Neuronal stem cell (in vitro differentiated cells): ENCODE measurements at regions not wholly inside any gene's neighbourhood (a gene's known extent, or its start where the extent isn't known, plus 50 kb on each side); places are given as distances from the start of the nearest gene placed in this dataset.

ENCODE experiments used
- DNase-seq: peaks from one replicate; pipeline ENCODE4 v3.0.0-alpha.2; 2013; ENCODE audit warnings: low spot score
- H2AFZ ChIP-seq: one replicate; pipeline ENCODE4 v1.6.1; 2013; ENCODE audit warnings: mild to moderate bottlenecking, low read length, inconsistent platforms
- H2AK5ac ChIP-seq: 2 replicates; pipeline ENCODE4 v1.6.1; 2013; ENCODE audit warnings: low read depth, mild to moderate bottlenecking, inconsistent platforms, low read length, moderate library complexity, mixed read lengths
- H2BK120ac ChIP-seq: 2 replicates; pipeline ENCODE4 v1.6.1; 2013; ENCODE audit warnings: low read depth, mild to moderate bottlenecking, inconsistent platforms, low read length, moderate library complexity, mixed read lengths
- H2BK12ac ChIP-seq: one replicate; pipeline ENCODE4 v1.6.1; 2013; ENCODE audit warnings: low read length, inconsistent platforms
- H2BK15ac ChIP-seq: 2 replicates; pipeline ENCODE4 v1.6.1; 2013; ENCODE audit warnings: mild to moderate bottlenecking, low read length, inconsistent platforms, mixed read lengths
- H2BK5ac ChIP-seq: one replicate; pipeline ENCODE4 v1.6.1; 2013; ENCODE audit warnings: inconsistent platforms, mild to moderate bottlenecking, low read length, moderate library complexity
- H3K14ac ChIP-seq: one replicate; pipeline ENCODE4 v1.6.1; 2013; ENCODE audit warnings: low read length, inconsistent platforms
- H3K18ac ChIP-seq: 2 replicates; pipeline ENCODE4 v1.6.1; 2013; ENCODE audit warnings: low read length, inconsistent platforms
- H3K23ac ChIP-seq: 2 replicates; pipeline ENCODE4 v1.6.1; 2013; ENCODE audit warnings: low read depth, mild to moderate bottlenecking, mixed read lengths, low read length, inconsistent platforms; ENCODE audit not compliant: poor library complexity
- H3K27ac ChIP-seq: replicated peaks from 3 replicates; pipeline ENCODE4 v1.5.1; 2013; ENCODE audit warnings: low read length, inconsistent platforms
- H3K27me3 ChIP-seq, 3 experiments: 2 replicates each; pipeline ENCODE4 v1.6.1; 2013; ENCODE audit warnings: low read length in 3 of 3, mild to moderate bottlenecking in 2 of 3, inconsistent platforms in 1 of 3, low read depth in 1 of 3, mixed read lengths in 1 of 3, moderate library complexity in 1 of 3; ENCODE audit not compliant: control insufficient read depth in 3 of 3, insufficient read depth in 3 of 3
- H3K36me3 ChIP-seq, 2 donors: replicated peaks in 1 of 2; 2 replicates each; pipeline ENCODE4 v1.6.1; 2013; ENCODE audit warnings: low read length in 2 of 2; ENCODE audit not compliant: control insufficient read depth in 2 of 2, insufficient read depth in 2 of 2
- H3K4ac ChIP-seq: 2 replicates; pipeline ENCODE4 v1.6.1; 2013; ENCODE audit warnings: inconsistent platforms, mild to moderate bottlenecking, low read length, moderate library complexity
- H3K4me1 ChIP-seq, 2 donors: 1 replicate in 1 of 2; 2 replicates in 1 of 2; pipeline ENCODE4 v1.6.1; 2013; ENCODE audit warnings: low read length in 2 of 2, low read depth in 1 of 2; ENCODE audit not compliant: control insufficient read depth in 2 of 2, insufficient read depth in 1 of 2
- H3K4me2 ChIP-seq: one replicate; pipeline ENCODE4 v1.6.1; 2013; ENCODE audit warnings: mild to moderate bottlenecking, low read length, inconsistent platforms; ENCODE audit not compliant: insufficient read depth, poor library complexity, severe bottlenecking
- H3K4me3 ChIP-seq, 2 donors: 2 replicates each; pipeline ENCODE4 v1.5.1; 2013; ENCODE audit warnings: low read length in 2 of 2, mild to moderate bottlenecking in 2 of 2, inconsistent platforms in 1 of 2, moderate library complexity in 1 of 2
- H3K79me1 ChIP-seq: one replicate; pipeline ENCODE4 v1.6.1; 2013; ENCODE audit warnings: low read depth, mild to moderate bottlenecking, inconsistent platforms, low read length, moderate library complexity
- H3K9ac ChIP-seq: one replicate; pipeline ENCODE4 v1.6.1; 2013; ENCODE audit warnings: mild to moderate bottlenecking, low read depth, low read length, inconsistent platforms; ENCODE audit not compliant: poor library complexity
- H3K9me3 ChIP-seq, 2 donors: replicated peaks in 1 of 2; 2 replicates each; pipeline versions ENCODE3 to v1.6.1; 2013; ENCODE audit warnings: low read length in 2 of 2, mild to moderate bottlenecking in 2 of 2, inconsistent platforms in 1 of 2, low read depth in 1 of 2, mixed read lengths in 1 of 2, moderate library complexity in 1 of 2; ENCODE audit not compliant: control insufficient read depth in 2 of 2, insufficient read depth in 1 of 2
- H4K8ac ChIP-seq: one replicate; pipeline ENCODE4 v1.6.1; 2013; ENCODE audit warnings: low read depth, mild to moderate bottlenecking, inconsistent platforms, low read length, moderate library complexity
- H4K91ac ChIP-seq: one replicate; pipeline ENCODE4 v1.6.1; 2013; ENCODE audit warnings: low read length, low read depth, mild to moderate bottlenecking, inconsistent platforms; ENCODE audit not compliant: poor library complexity
- WGBS, 2 donors: extraction: QIAGEN DNeasy Blood & Tissue Kit; methylation state at CpG; one replicate each; pipeline ENCODE4 v1.1.7; 2013; ENCODE audit warnings: missing lambda C conversion rate in 2 of 2, mixed read lengths in 1 of 2; ENCODE audit not compliant: insufficient read length in 2 of 2, insufficient replicate concordance in 1 of 2; ENCODE audit errors: extremely low coverage in 2 of 2; 5-methylcytosine and 5-hydroxymethylcytosine counted together

GRCh38 chr4:56215141-56215783 lies 172.0 kb downstream of the AASDH start:
- WGBS, 2 donors = no CpG with 5 or more reads among the region's 4 CpGs
- no peak overlapping the region for H3K27ac ChIP-seq

GRCh38 chr4:56213543-56213942 lies 173.7 kb downstream of the AASDH start:
- no peak overlapping the region for H4K8ac ChIP-seq

More at GRCh38 chr4:56215141-56215783, 172.0 kb downstream of the AASDH start:
- peaks cover 5 to 12% of the 10 kb centered on the region in 2 donors for H3K9me3 ChIP-seq
- H4K8ac ChIP-seq = no peak overlapping the region
- H3K4me3 ChIP-seq = no peak overlapping the region
- H3K4me2 ChIP-seq = no peak overlapping the region
- no peaks in the 10 kb centered on the region for H3K36me3 ChIP-seq
- no peak overlapping the region for H3K4ac ChIP-seq
- no peak for DNase-seq
- peaks cover 0 to 2% (median 0%) of the 10 kb centered on the region in 3 experiments for H3K27me3 ChIP-seq
- H2AK5ac ChIP-seq = no peak overlapping the region
- peaks cover 3 to 6% of the 10 kb centered on the region in 2 donors for H3K4me1 ChIP-seq
- no peak overlapping the region for H2AFZ ChIP-seq
- no peak overlapping the region for H2BK5ac ChIP-seq
- no peaks in the 10 kb centered on the region for H3K79me1 ChIP-seq
- H2BK15ac ChIP-seq = no peak overlapping the region
- H2BK12ac ChIP-seq = no peak overlapping the region
- no peak overlapping the region for H2BK120ac ChIP-seq
- no peak overlapping the region for H3K23ac ChIP-seq
- no peak overlapping the region for H4K91ac ChIP-seq
- no peak overlapping the region for H3K14ac ChIP-seq
- no peak overlapping the region for H3K18ac ChIP-seq
- H3K9ac ChIP-seq = no peak overlapping the region

GRCh38 chr4:56212774-56213173 lies 174.5 kb downstream of the AASDH start:
- no peak overlapping the region for H3K23ac ChIP-seq
- H3K9me3 ChIP-seq = peaks cover 5 to 12% of the 10 kb centered on the region in 2 donors
- H3K14ac ChIP-seq = no peak overlapping the region
- no peak overlapping the region for H3K4me2 ChIP-seq
- no peak overlapping the region for H3K9ac ChIP-seq
- peaks cover 2 to 6% of the 10 kb centered on the region in 2 donors for H3K4me1 ChIP-seq
- peaks cover 0 to 2% (median 0%) of the 10 kb centered on the region in 3 experiments for H3K27me3 ChIP-seq
- H3K18ac ChIP-seq = no peak overlapping the region
- no CpG with 5 or more reads among the region's 2 CpGs for WGBS, 2 donors
- no peak overlapping the region for H3K4me3 ChIP-seq
- no peak overlapping the region for H3K27ac ChIP-seq
- H4K8ac ChIP-seq = no peak overlapping the region
- no peak overlapping the region for H2BK15ac ChIP-seq
- no peak overlapping the region for H2AK5ac ChIP-seq
- H4K91ac ChIP-seq = no peak overlapping the region
- no peak overlapping the region for H2BK5ac ChIP-seq
- no peak overlapping the region for H3K4ac ChIP-seq
- H2BK120ac ChIP-seq = no peak overlapping the region
- H2BK12ac ChIP-seq = no peak overlapping the region
- no peak overlapping the region for H2AFZ ChIP-seq
- no peak for DNase-seq
- H3K79me1 ChIP-seq = no peaks in the 10 kb centered on the region
- H3K36me3 ChIP-seq = peaks cover 0 to 6% of the 10 kb centered on the region in 2 donors

More at GRCh38 chr4:56213543-56213942, 173.7 kb downstream of the AASDH start:
- H2AFZ ChIP-seq = no peak overlapping the region
- no peak overlapping the region for H3K18ac ChIP-seq
- H3K27me3 ChIP-seq = peaks cover 0 to 2% (median 0%) of the 10 kb centered on the region in 3 experiments
- H2AK5ac ChIP-seq = no peak overlapping the region
- no peak overlapping the region for H2BK5ac ChIP-seq
- H3K79me1 ChIP-seq = no peaks in the 10 kb centered on the region
- H3K9ac ChIP-seq = no peak overlapping the region
- H4K91ac ChIP-seq = no peak overlapping the region
- H3K4me2 ChIP-seq = no peak overlapping the region
- peaks cover 5 to 12% of the 10 kb centered on the region in 2 donors for H3K9me3 ChIP-seq
- H3K23ac ChIP-seq = no peak overlapping the region
- no peak overlapping the region for H3K14ac ChIP-seq
- WGBS, 2 donors = no CpG with 5 or more reads among the region's 3 CpGs
- H3K4me3 ChIP-seq = no peak overlapping the region
- DNase-seq = no peak
- no peak overlapping the region for H3K27ac ChIP-seq
- peaks cover 2 to 6% of the 10 kb centered on the region in 2 donors for H3K4me1 ChIP-seq
- H2BK15ac ChIP-seq = no peak overlapping the region
- H3K4ac ChIP-seq = no peak overlapping the region
- no peak overlapping the region for H2BK12ac ChIP-seq
- peaks cover 0 to 6% of the 10 kb centered on the region in 2 donors for H3K36me3 ChIP-seq
- no peak overlapping the region for H2BK120ac ChIP-seq

- Histone ChIP-seq H2AK5ac (no peak overlapping the region), H3K14ac (peak overlapping the region; percentile 63), H2BK120ac (no peak overlapping the region), H3K4me2 (no peak overlapping the region), H3K9me3 (peaks cover 5 to 12% of the 10 kb centered on the region in 2 donors), H4K91ac (no peak overlapping the region), H3K4ac (no peak overlapping the region), H2BK15ac (no peak overlapping the region), H3K23ac (no peak overlapping the region), H3K4me3 (no peak overlapping the region), H3K9ac (no peak overlapping the region), H4K8ac (no peak overlapping the region), H3K27me3 (peaks cover 0 to 2% (median 0%) of the 10 kb centered on the region in 3 experiments), H3K36me3 (peaks cover 1 to 13% of the 10 kb centered on the region in 2 donors), H2BK5ac (no peak overlapping the region), H3K27ac (no peak overlapping the region), H3K18ac (no peak overlapping the region), H3K79me1 (no peaks in the 10 kb centered on the region), H2AFZ (no peak overlapping the region), H2BK12ac (no peak overlapping the region), H3K4me1 (peaks cover 2 to 6% of the 10 kb centered on the region in 2 donors)
- WGBS, 2 donors = no CpG with 5 or more reads among the region's 3 CpGs
- DNase-seq = no peak
These were observed 176.1 kb downstream of the AASDH start for GRCh38 chr4:56211202-56211601.
